ENCODE measurements at regions not wholly inside any gene's neighbourhood (a gene's known extent, or its start where the extent isn't known, plus 50 kb on each side); places are given as distances from the start of the nearest gene placed in this dataset.

DNA sequence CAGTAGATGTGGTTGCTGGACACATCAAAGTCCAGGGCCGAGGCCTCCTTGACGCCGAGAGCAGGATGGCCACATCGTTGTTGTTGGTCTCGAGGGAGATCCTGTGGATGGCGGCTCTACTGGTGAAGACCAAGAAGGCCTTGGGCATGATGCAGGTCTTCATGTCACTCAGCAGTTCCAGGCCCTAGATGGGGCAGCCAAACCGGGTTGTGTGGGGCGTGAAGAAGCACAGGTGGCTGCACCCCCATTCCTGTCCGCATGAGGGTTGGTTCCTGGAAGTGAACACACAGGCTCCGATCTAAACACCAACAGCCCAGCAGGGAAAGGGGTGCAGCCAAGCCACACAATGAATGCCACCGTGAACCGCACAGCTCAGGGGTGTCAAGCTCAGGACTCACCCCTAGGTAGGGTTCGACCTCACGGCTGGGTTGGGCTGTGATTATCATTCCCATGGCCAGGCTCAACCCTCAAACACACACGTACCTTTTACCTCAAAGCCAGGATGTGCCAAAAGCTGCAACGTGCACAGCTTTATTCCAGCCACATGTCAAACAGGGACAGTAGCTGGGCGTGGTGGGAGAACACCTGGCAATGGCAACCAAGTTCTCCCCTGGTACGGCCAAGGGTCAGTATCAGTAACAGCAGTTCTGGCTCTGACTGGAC lies 132.3 kb downstream of the CRYBB2 start:
- Histone ChIP-seq H3K27me3 (no peaks in the 10 kb centered on the region), H3K27ac (no peak overlapping the region), H3K4me1 (peaks cover 0 to 7% (median 0%) of the 10 kb centered on the region in 9 donors), H3K4me3 (no peak overlapping the region), H3K9me3 (no peaks in the 10 kb centered on the region), H3K36me3 (peaks cover 0 to 97% (median 53%) of the 10 kb centered on the region in 9 donors)
- 96 to 97% methylated on average over 18 of the region's 18 CpGs for WGBS, 2 donors
- ATAC-seq: no peak
- TF ChIP-seq CTCF (IDR thresholded peaks at IDR 0.05): no peak
- intact Hi-C loops (cut with DNase I): no loop called here
- DNase-seq: no peak

DNA sequence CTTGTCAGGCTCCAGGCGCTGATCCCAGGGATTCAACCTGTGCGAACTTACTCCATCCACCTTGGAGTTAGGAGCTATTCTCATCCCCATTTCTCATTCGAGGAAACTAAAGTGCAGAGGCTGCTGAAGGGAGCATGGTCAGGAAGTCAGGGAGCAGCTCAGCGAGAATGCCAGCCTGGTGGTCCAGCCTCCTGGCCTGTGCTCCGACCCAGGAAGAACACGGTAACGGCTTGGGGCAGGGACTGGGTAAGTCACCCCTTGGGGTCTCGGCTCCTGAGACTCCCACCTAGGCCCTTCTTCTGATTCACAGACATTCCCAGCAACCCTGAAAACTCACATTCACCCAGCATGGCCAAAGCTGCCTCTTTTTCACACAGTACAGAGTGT lies 132.8 kb downstream of the CRYBB2 start:
- Histone ChIP-seq H3K27me3 (no peaks in the 10 kb centered on the region), H3K4me3 (no peak overlapping the region), H3K36me3 (peaks cover 0 to 97% (median 58%) of the 10 kb centered on the region in 9 donors), H3K27ac (no peak overlapping the region), H3K4me1 (peaks cover 0 to 7% (median 0%) of the 10 kb centered on the region in 9 donors), H3K9me3 (no peaks in the 10 kb centered on the region)
- intact Hi-C loops (cut with DNase I): no loop called here
- no peak for TF ChIP-seq CTCF (IDR thresholded peaks at IDR 0.05)
- no peak for ATAC-seq
- 94 to 97% methylated on average over 8 of the region's 8 CpGs for WGBS, 2 donors
- no peak for DNase-seq

DNA sequence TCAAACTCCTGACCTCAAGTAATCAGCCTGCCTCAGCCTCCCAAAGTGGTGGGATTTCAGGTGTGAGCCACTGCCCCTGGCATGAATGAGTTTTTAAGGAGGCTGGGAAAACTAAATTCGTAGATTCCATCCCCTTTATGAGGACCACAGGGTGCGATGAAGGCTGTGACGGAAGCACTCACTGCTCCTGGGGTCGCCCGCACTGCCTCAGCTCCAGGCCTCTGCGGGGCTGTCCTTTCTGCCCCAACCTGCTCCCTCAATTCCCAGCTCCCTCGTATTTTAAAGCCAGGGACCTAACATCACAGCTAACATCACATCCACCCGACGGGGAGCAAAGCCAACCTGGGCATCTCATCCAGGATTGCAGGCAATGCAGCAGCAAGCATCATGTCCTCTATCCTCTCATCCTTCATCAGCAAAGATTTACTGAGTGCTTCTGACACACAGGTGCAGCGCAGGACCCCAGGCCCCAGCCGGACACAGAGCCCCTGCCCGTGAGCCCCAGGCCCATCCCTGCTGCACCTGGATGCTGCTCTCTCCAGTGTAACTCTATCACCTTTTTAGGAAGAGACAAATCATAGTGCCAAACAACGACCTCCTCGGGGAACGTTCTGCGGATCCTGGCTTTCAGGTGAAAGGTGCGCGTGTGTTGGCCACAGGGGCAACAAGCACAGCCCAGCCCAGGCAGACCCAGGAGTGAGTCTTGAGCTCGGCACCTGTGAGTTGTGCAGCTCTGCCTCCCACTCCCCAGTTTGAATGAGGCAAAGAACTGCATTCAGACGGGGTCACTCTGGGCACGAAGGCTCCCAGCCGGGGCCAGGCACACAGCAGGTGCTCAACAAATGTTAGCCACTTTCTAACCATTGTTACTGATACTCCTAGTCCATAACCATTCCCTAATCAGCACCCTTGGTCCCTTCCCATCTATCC lies 134.3 kb downstream of the CRYBB2 start:
- DNase-seq (no peak), ATAC-seq (no peak)
- Histone ChIP-seq H3K36me3 (peaks cover 0 to 96% (median 62%) of the 10 kb centered on the region in 9 donors), H3K9me3 (no peaks in the 10 kb centered on the region), H3K4me1 (peaks cover 0 to 7% (median 0%) of the 10 kb centered on the region in 9 donors), H3K27ac (no peak overlapping the region), H3K27me3 (no peaks in the 10 kb centered on the region), H3K4me3 (no peak overlapping the region)
- no peak for TF ChIP-seq CTCF (IDR thresholded peaks at IDR 0.05)
- WGBS, 2 donors: 93 to 95% methylated on average over 22 of the region's 22 CpGs
- intact Hi-C loops (cut with DNase I): no loop called here

- DNase-seq (no peak), ATAC-seq (no peak)
- H3K27me3 ChIP-seq: no peaks in the 10 kb centered on the region
- H3K27ac ChIP-seq: no peak overlapping the region
- no peak for TF ChIP-seq CTCF (IDR thresholded peaks at IDR 0.05)
- H3K36me3 ChIP-seq: peaks cover 0 to 98% (median 65%) of the 10 kb centered on the region in 9 donors
- H3K4me3 ChIP-seq: no peak overlapping the region
- intact Hi-C loops (cut with DNase I): no loop called here
- 91 to 92% methylated on average over 12 of the region's 12 CpGs for WGBS, 2 donors
- H3K9me3 ChIP-seq: no peaks in the 10 kb centered on the region
- H3K4me1 ChIP-seq: peaks cover 0 to 7% (median 0%) of the 10 kb centered on the region in 9 donors
These were observed 135.0 kb downstream of the CRYBB2 start for GRCh38 chr22:25354456-25354855.

Data from heart right ventricle (tissue), 16 donors.